Effector memory CD4-positive, alpha-beta T cell (primary cell): ENCODE measurements at regions not wholly inside any gene's neighbourhood (a gene's known extent, or its start where the extent isn't known, plus 50 kb on each side); places are given as distances from the start of the nearest gene placed in this dataset.
"Not testable (repeated sequence)": the region's sequence is repeated elsewhere in the genome, so short reads cannot be mapped to it uniquely, and the experiment has no call there.

ENCODE experiments used
- DNase-seq, 3 donors: peaks; one replicate each; pipeline ENCODE4 v3.0.0-alpha.2; 2020
- H3K27ac ChIP-seq: 2 replicates; pipeline ENCODE4 v1.7.0; 2013; ENCODE audit warnings: mild to moderate bottlenecking, low read length, moderate library complexity; ENCODE audit not compliant: insufficient read depth, poor library complexity, severe bottlenecking
- H3K27me3 ChIP-seq: replicated peaks from 2 replicates; pipeline ENCODE4 v1.7.0; 2013; ENCODE audit warnings: mild to moderate bottlenecking, low read length; ENCODE audit not compliant: insufficient read depth, control insufficient read depth, poor library complexity, severe bottlenecking
- H3K36me3 ChIP-seq: 2 replicates; pipeline ENCODE4 v1.7.0; 2013; ENCODE audit warnings: mild to moderate bottlenecking, low read length, moderate library complexity; ENCODE audit not compliant: control insufficient read depth, insufficient read depth
- H3K4me1 ChIP-seq: 2 replicates; pipeline ENCODE4 v1.7.0; 2013; ENCODE audit warnings: low read length, mild to moderate bottlenecking; ENCODE audit not compliant: control insufficient read depth, insufficient read depth, poor library complexity, severe bottlenecking
- H3K4me3 ChIP-seq: 2 replicates; pipeline ENCODE4 v1.7.0; 2013; ENCODE audit warnings: low read length, low read depth, mild to moderate bottlenecking; ENCODE audit not compliant: insufficient read depth, poor library complexity, severe bottlenecking
- H3K9me3 ChIP-seq: 2 replicates; pipeline ENCODE4 v1.7.0; 2013; ENCODE audit warnings: mild to moderate bottlenecking, low read length, moderate library complexity; ENCODE audit not compliant: control insufficient read depth

GRCh38 chr1:245067257-245067656 lies 87.5 kb upstream of the KIF26B start:
- no peak for DNase-seq
- H3K4me1 ChIP-seq: no peaks in the 10 kb centered on the region
- H3K9me3 ChIP-seq: no peaks in the 10 kb centered on the region

GRCh38 chr1:245062741-245063305 lies 92.0 kb upstream of the KIF26B start:
- Histone ChIP-seq H3K4me3 (no peak overlapping the region), H3K36me3 (no peaks in the 10 kb centered on the region), H3K4me1 (no peaks in the 10 kb centered on the region), H3K27ac (no peak overlapping the region), H3K27me3 (no peaks in the 10 kb centered on the region), H3K9me3 (no peaks in the 10 kb centered on the region)
- no peak for DNase-seq

More at GRCh38 chr1:245067257-245067656, 87.5 kb upstream of the KIF26B start:
- H3K27me3 ChIP-seq: no peaks in the 10 kb centered on the region
- no peak overlapping the region for H3K4me3 ChIP-seq
- H3K27ac ChIP-seq: no peak overlapping the region
- no peaks in the 10 kb centered on the region for H3K36me3 ChIP-seq

- not testable (repeated sequence) for H3K9me3 ChIP-seq, H3K4me1 ChIP-seq, H3K4me3 ChIP-seq, H3K27ac ChIP-seq, H3K36me3 ChIP-seq, H3K27me3 ChIP-seq, DNase-seq
These were observed 93.0 kb upstream of the KIF26B start for GRCh38 chr1:245061808-245062207.

GRCh38 chr1:245060684-245061374 lies 94.0 kb upstream of the KIF26B start:
- H3K4me3 ChIP-seq: no peak overlapping the region
- H3K9me3 ChIP-seq: no peaks in the 10 kb centered on the region
- no peak overlapping the region for H3K27ac ChIP-seq
- no peaks in the 10 kb centered on the region for H3K4me1 ChIP-seq
- DNase-seq: no peak
- no peaks in the 10 kb centered on the region for H3K27me3 ChIP-seq
- no peaks in the 10 kb centered on the region for H3K36me3 ChIP-seq

GRCh38 chr1:245059806-245060424 lies 94.9 kb upstream of the KIF26B start:
- Histone ChIP-seq H3K9me3 (no peaks in the 10 kb centered on the region), H3K4me1 (no peaks in the 10 kb centered on the region), H3K27me3 (no peaks in the 10 kb centered on the region), H3K36me3 (no peaks in the 10 kb centered on the region), H3K27ac (no peak overlapping the region), H3K4me3 (no peak overlapping the region)
- DNase-seq: no peak

- no peak overlapping the region for H3K4me3 ChIP-seq
- H3K4me1 ChIP-seq: no peaks in the 10 kb centered on the region
- no peaks in the 10 kb centered on the region for H3K27me3 ChIP-seq
- H3K36me3 ChIP-seq: no peaks in the 10 kb centered on the region
- DNase-seq: no peak
- no peaks in the 10 kb centered on the region for H3K9me3 ChIP-seq
- H3K27ac ChIP-seq: no peak overlapping the region
These were observed 95.9 kb upstream of the KIF26B start for GRCh38 chr1:245058882-245059281.

GRCh38 chr1:245058436-245058835 lies 96.3 kb upstream of the KIF26B start:
- Histone ChIP-seq H3K27ac (no peak overlapping the region), H3K4me3 (no peak overlapping the region), H3K9me3 (no peaks in the 10 kb centered on the region), H3K36me3 (no peaks in the 10 kb centered on the region), H3K4me1 (no peaks in the 10 kb centered on the region), H3K27me3 (no peaks in the 10 kb centered on the region)
- no peak for DNase-seq

- Histone ChIP-seq H3K36me3 (no peaks in the 10 kb centered on the region), H3K4me1 (no peaks in the 10 kb centered on the region), H3K9me3 (no peaks in the 10 kb centered on the region), H3K27me3 (no peaks in the 10 kb centered on the region), H3K4me3 (no peak overlapping the region), H3K27ac (no peak overlapping the region)
- DNase-seq: no peak
These were observed 97.9 kb upstream of the KIF26B start for GRCh38 chr1:245056913-245057312.

GRCh38 chr1:245056296-245056695 lies 98.5 kb upstream of the KIF26B start:
- not testable (repeated sequence) for H3K4me3 ChIP-seq, DNase-seq, H3K9me3 ChIP-seq, H3K36me3 ChIP-seq, H3K4me1 ChIP-seq, H3K27me3 ChIP-seq, H3K27ac ChIP-seq

GRCh38 chr1:245055752-245056151 lies 99.0 kb upstream of the KIF26B start:
- H3K27ac ChIP-seq: no peak overlapping the region
- H3K4me1 ChIP-seq: no peaks in the 10 kb centered on the region
- no peaks in the 10 kb centered on the region for H3K36me3 ChIP-seq
- H3K27me3 ChIP-seq: no peaks in the 10 kb centered on the region
- no peak overlapping the region for H3K4me3 ChIP-seq
- no peaks in the 10 kb centered on the region for H3K9me3 ChIP-seq
- no peak for DNase-seq
